HFFc6 (cell line): ENCODE measurements at regions not wholly inside any gene's neighbourhood (a gene's known extent, or its start where the extent isn't known, plus 50 kb on each side); places are given as distances from the start of the nearest gene placed in this dataset.
"Not testable (repeated sequence)": the region's sequence is repeated elsewhere in the genome, so short reads cannot be mapped to it uniquely, and the experiment has no call there.

Experiments
- DNase-seq: peaks from one replicate; pipeline ENCODE4 v3.0.0-alpha.2; 2018
- H3K27ac Mint-ChIP-seq: 2 replicates; pipeline ENCODE4 v1.8.0; 2020; ENCODE audit warnings: mild to moderate bottlenecking, mixed read lengths
- H3K27me3 Mint-ChIP-seq: 2 replicates; pipeline ENCODE4 v1.8.0; 2021; ENCODE audit warnings: mild to moderate bottlenecking, moderate library complexity, mixed read lengths; ENCODE audit not compliant: insufficient read depth
- H3K36me3 Mint-ChIP-seq: 2 replicates; pipeline ENCODE4 v1.8.0; 2021; ENCODE audit warnings: low read depth, mixed read lengths
- H3K4me1 Mint-ChIP-seq: 2 replicates; pipeline ENCODE4 v1.8.0; 2020; ENCODE audit warnings: low read depth, mixed read lengths
- H3K4me3 Mint-ChIP-seq: 2 replicates; pipeline ENCODE4 v1.8.0; 2020; ENCODE audit warnings: mild to moderate bottlenecking, moderate library complexity, mixed read lengths
- H3K9me3 Mint-ChIP-seq: 2 replicates; pipeline ENCODE4 v1.8.0; 2020; ENCODE audit warnings: mild to moderate bottlenecking, mixed read lengths
- CTCF ChIP-seq: fragments of 200-600 bp; sonication (generic); IDR thresholded peaks from 2 replicates; pipeline ENCODE4 v1.5.0; 2021; ENCODE audit warnings: antibody characterized with exemption, mild to moderate bottlenecking

GRCh38 chr2:144115739-144116291 lies 404.1 kb downstream of the ZEB2 start:
- peaks cover 65% of the 10 kb centered on the region for H3K4me1 Mint-ChIP-seq
- peak; percentile 47 for DNase-seq
- no peaks in the 10 kb centered on the region for H3K9me3 Mint-ChIP-seq
- no peaks in the 10 kb centered on the region for H3K27me3 Mint-ChIP-seq
- no peak for TF ChIP-seq CTCF
- peak overlapping the region; percentile 51 for H3K27ac Mint-ChIP-seq
- H3K36me3 Mint-ChIP-seq, result 0 out of 2 replicates have a peak, but pooled peaks cover 6% of the 10 kb centered on the region
- no peak overlapping the region for H3K4me3 Mint-ChIP-seq

- Mint-ChIP-seq H3K9me3 (no peaks in the 10 kb centered on the region), H3K27ac (peak overlapping the region; percentile 51; the same call in 1 of the 2 replicates), H3K4me1 (peaks cover 68% of the 10 kb centered on the region), H3K36me3 (0 out of 2 replicates have a peak, but pooled peaks cover 6% of the 10 kb centered on the region), H3K4me3 (no peak overlapping the region), H3K27me3 (no peaks in the 10 kb centered on the region)
- no peak for TF ChIP-seq CTCF
- DNase-seq, result no peak
Measured at GRCh38 chr2:144114760-144115159, 405.2 kb downstream of the ZEB2 start.

GRCh38 chr2:144111437-144111836 lies 408.5 kb downstream of the ZEB2 start:
- Mint-ChIP-seq H3K9me3 (peaks cover 21% of the 10 kb centered on the region), H3K36me3 (peaks cover 26% of the 10 kb centered on the region), H3K4me3 (peak overlapping the region; percentile 67), H3K4me1 (peaks cover 60% of the 10 kb centered on the region), H3K27ac (peak overlapping the region; percentile 74), H3K27me3 (no peaks in the 10 kb centered on the region; the same call in 1 of the 2 replicates)
- TF ChIP-seq CTCF, result no peak
- DNase-seq, result peak; percentile 93

GRCh38 chr2:144106104-144106503 lies 413.8 kb downstream of the ZEB2 start:
- DNase-seq, H3K4me3 Mint-ChIP-seq, H3K27me3 Mint-ChIP-seq, H3K27ac Mint-ChIP-seq: not testable (repeated sequence)
- Mint-ChIP-seq H3K36me3 (peaks cover 40% of the 10 kb centered on the region), H3K9me3 (peaks cover 32% of the 10 kb centered on the region), H3K4me1 (peaks cover 11% of the 10 kb centered on the region)

GRCh38 chr2:144102386-144102785 lies 417.5 kb downstream of the ZEB2 start:
- peaks cover 32% of the 10 kb centered on the region for H3K4me1 Mint-ChIP-seq
- no peak for DNase-seq
- TF ChIP-seq CTCF, result no peak

GRCh38 chr2:144099780-144100377 lies 420.0 kb downstream of the ZEB2 start:
- H3K27ac Mint-ChIP-seq, result peak overlapping the region; percentile 69
- H3K9me3 Mint-ChIP-seq, result peaks cover 3% of the 10 kb centered on the region
- peak; percentile 79 for TF ChIP-seq CTCF
- peaks cover 9% of the 10 kb centered on the region; the same call in 1 of the 2 replicates for H3K36me3 Mint-ChIP-seq
- H3K4me3 Mint-ChIP-seq, result peak overlapping the region; percentile 56
- no peaks in the 10 kb centered on the region for H3K27me3 Mint-ChIP-seq
- peaks cover 51% of the 10 kb centered on the region for H3K4me1 Mint-ChIP-seq
- peak; percentile 89 for DNase-seq

More at GRCh38 chr2:144102386-144102785, 417.5 kb downstream of the ZEB2 start:
- Mint-ChIP-seq H3K27me3 (no peaks in the 10 kb centered on the region), H3K9me3 (peaks cover 21% of the 10 kb centered on the region), H3K36me3 (peaks cover 29% of the 10 kb centered on the region), H3K27ac (no peak overlapping the region), H3K4me3 (no peak overlapping the region)
